ENCODE measurements at regions not wholly inside any gene's neighbourhood (a gene's known extent, or its start where the extent isn't known, plus 50 kb on each side); places are given as distances from the start of the nearest gene placed in this dataset.

- no peak for TF ChIP-seq CTCF (IDR thresholded peaks at IDR 0.05)
- no peak for TF ChIP-seq POLR2A (IDR thresholded peaks at IDR 0.05)
Observed at GRCh38 chr3:147813256-147813655, 404.1 kb downstream of the ZIC1 start.

All from breast epithelium (tissue), 3 donors.